NCI-H2227 (cell line): ENCODE measurements at regions not wholly inside any gene's neighbourhood (a gene's known extent, or its start where the extent isn't known, plus 50 kb on each side); places are given as distances from the start of the nearest gene placed in this dataset.
A peak's percentile ranks its signal among the peaks of the same experiment; 100 is the strongest.
"Not testable (repeated sequence)": the region's sequence is repeated elsewhere in the genome, so short reads cannot be mapped to it uniquely, and the experiment has no call there.

ENCODE experiments used
- DNase-seq: peaks from one replicate; lab custom pipeline; 2025; ENCODE audit not compliant: unreplicated experiment; lab: John Stamatoyannopoulos, UW

DNA sequence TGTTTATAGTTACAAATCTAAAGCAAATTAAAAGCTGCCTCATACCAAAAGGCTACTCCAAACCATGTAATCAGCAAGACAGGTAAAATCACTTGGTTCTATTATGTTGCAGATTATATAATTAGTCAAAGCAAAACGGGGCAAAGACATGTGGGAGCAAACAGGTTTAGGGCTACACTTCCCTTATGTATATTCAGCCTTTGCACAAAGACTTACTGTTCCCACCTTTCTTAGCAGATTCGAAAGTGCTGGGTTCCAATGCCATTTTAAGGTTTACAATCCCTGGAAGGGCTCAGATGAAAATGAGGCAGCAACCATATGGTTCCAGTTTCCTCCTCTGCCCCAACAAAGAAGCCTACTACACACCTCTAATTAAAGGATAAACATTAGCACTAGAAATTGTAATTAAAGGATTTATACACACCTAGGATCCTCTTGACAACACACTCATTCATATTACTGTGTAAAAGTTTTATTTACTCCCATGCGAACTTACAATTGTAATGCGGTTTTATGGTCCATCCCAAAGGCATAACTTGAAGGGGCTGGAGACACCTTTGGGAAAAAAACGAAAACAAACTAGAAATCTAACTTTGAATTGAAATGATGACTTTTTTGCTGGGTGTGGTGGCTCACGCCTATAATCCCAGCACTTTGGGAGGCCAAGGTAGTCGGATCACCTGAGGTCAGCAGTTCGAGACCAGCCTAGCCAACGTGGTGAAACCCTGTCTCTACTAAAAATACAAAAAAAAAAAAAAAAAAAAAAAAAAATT, 117.3 kb upstream of the PKN2 start:
- DNase-seq: no peak

DNA sequence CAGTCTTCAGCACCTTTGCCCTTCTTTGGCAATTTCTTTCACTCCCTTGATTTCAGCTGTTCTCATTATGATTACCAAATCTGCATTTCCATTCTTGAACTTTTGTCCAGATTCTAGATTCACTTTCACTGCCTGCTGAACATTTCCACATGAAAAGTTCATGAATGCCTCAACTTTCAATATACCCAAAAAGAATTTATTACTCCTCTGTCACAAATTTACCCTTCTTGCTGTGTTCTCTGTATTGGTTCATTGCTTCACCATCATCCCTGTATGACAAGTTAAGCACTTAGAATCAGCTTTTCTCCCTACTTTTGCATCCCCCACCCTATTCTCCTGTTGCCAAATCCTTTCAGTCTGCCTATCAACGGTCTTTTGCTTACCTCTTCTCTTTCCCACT, 112.6 kb upstream of the PKN2 start:
- no peak for DNase-seq

GRCh38 chr1:88579598-88579997, 104.5 kb upstream of the PKN2 start:
- no peak for DNase-seq

DNA sequence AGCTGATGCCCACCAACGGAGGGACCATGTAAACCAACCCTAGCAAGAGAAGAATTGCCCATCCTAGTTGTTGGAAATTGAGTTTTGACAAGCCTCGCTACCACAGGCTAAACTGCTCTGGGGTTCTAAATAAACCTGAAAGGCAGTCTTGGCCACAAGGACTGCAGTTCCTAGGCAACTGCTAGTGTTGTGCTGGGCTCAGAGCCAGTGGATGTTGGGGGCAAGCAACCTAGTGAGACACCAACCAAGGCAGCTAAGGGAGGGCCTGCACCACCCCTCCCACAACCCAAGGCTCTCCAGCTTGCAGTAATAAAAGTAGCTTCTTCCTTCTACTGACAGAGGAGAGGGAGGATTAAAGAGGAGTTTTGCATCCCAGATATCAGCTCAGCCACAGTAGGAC, 102.4 kb upstream of the PKN2 start:
- DNase-seq: no peak

DNA sequence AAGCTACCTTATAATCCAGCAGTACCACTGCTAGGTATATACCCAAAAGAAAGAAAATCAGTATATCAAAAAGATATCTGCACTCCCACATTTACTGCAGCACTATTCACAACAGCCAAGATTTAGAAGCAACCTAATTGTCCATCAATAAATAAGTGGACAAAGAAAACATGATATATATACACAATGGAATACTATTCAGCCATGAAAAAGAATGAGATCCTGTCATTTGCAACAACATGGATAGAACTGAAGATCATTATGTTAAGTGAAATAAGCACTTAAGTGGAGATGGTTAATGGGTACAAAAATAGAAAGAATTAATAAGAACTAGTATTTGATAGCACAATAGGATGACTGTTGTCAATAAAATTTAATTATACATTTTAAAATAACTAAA, 90.7 kb upstream of the PKN2 start:
- no peak for DNase-seq

GRCh38 chr1:88595355-88596002, 88.6 kb upstream of the PKN2 start:
- peak; percentile 5 for DNase-seq

DNA sequence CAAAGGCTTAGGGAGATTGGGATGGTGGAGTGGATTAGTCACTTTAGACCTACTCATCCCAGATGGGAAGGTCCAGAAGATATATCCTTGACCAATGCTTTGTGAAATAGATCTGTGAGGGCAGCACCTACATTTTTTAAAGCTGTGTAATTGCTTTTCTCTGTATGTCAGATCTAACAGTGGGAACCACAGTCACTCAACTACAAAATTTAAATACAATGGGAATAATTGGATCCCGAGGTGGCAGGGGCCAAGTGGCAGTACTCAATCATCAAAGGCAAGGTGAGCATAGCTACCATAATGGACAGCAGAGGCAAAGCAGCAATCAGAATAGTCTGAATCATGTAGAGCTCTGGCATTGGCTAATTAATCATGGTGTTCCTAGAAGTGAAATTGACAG, 86.1 kb upstream of the PKN2 start:
- not testable (repeated sequence) for DNase-seq

DNA sequence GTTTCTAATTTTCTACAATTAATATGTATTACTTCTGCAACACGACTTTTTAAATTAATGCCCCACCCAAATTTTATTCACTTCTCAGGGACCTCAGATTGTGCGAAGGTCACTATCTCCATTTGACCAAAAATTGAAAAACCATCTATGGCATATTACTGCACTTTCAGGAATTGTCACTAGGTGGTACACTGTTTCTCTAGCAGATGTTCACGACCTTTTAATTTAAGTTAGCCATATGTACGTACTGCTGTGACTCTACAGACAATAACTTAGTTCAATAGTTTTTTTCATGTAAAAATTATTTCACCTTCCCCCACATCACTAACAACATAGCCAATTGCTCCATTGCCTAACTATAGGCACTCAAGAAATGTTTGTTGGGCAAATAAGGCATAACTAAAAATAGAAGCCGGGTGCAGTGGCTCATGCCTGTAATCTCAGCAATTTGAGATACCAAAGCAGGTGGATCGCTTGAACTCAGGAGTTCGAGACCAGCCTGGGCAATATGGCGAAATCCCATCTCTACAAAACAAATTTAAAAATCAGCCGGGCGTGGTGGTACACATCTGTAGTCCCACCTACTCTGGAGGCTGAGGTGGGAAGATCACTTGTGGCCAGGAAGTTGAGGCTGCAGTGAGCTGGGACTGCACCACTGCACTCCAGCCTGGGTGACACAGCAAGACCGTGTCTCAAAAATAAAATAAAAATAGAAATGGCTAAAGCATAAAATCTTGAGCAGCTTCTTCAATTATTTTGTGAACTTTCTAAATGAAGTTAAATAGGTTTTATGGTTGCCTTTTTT, 75.7 kb upstream of the PKN2 start:
- DNase-seq: peak; percentile 41

GRCh38 chr1:88609051-88609450, 75.0 kb upstream of the PKN2 start:
- no peak for DNase-seq

- DNase-seq: no peak
These were observed 73.4 kb upstream of the PKN2 start for GRCh38 chr1:88610687-88611086.

- no peak for DNase-seq
These were observed 71.8 kb upstream of the PKN2 start for GRCh38 chr1:88612292-88612691.

GRCh38 chr1:88612773-88613172, 71.3 kb upstream of the PKN2 start:
- DNase-seq: peak; percentile 14

- DNase-seq: no peak
These were observed 65.7 kb upstream of the PKN2 start for GRCh38 chr1:88618331-88618730.

- DNase-seq: not testable (repeated sequence)
These were observed 61.0 kb upstream of the PKN2 start for GRCh38 chr1:88623101-88623500.
